ENCODE measurements at regions not wholly inside any gene's neighbourhood (a gene's known extent, or its start where the extent isn't known, plus 50 kb on each side); places are given as distances from the start of the nearest gene placed in this dataset.

DNA sequence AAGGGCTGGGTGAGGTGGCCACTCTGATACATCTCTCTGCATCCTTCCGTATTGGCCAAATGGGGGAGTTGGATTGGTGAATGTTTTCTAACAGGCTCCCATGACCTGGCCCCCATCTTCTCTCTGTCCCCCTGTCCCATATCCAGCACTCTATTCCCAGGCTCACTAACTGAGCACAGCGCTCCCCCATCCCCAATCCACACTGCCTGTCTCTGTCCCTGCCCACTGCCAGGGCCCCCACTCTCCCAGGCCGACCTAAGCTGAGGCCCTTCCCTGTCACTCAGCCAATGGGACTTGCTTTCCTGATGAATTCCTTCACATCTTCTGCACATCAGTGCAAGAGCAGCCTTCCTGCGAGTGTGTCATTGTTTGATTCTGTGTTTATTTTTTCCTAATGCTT lies 216.8 kb upstream of the MYT1L start:
- TF ChIP-seq HDAC6 (IDR thresholded peaks at IDR 0.05; ENCODE audit: unreplicated experiment) (no peak), RFX5 (IDR thresholded peaks at IDR 0.05; ENCODE audit: low read depth, low read length) (no peak), FOXM1 (IDR thresholded peaks at IDR 0.05; ENCODE audit: low read depth, low read length) (no peak)
- TF ChIP-seq, protein P1, sequence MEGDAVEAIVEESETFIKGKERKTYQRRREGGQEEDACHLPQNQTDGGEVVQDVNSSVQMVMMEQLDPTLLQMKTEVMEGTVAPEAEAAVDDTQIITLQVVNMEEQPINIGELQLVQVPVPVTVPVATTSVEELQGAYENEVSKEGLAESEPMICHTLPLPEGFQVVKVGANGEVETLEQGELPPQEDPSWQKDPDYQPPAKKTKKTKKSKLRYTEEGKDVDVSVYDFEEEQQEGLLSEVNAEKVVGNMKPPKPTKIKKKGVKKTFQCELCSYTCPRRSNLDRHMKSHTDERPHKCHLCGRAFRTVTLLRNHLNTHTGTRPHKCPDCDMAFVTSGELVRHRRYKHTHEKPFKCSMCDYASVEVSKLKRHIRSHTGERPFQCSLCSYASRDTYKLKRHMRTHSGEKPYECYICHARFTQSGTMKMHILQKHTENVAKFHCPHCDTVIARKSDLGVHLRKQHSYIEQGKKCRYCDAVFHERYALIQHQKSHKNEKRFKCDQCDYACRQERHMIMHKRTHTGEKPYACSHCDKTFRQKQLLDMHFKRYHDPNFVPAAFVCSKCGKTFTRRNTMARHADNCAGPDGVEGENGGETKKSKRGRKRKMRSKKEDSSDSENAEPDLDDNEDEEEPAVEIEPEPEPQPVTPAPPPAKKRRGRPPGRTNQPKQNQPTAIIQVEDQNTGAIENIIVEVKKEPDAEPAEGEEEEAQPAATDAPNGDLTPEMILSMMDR (IDR thresholded peaks at IDR 0.05 in 2 of 3, conservative IDR thresholded peaks at IDR 0.05 in 1 of 3; ENCODE audit: control insufficient read depth in 2 of 3, extremely low read depth in 1 of 3, insufficient read depth in 1 of 3, low read depth in 3 of 3, low read length in 3 of 3) = no peak
- TF ChIP-seq, protein P2, sequence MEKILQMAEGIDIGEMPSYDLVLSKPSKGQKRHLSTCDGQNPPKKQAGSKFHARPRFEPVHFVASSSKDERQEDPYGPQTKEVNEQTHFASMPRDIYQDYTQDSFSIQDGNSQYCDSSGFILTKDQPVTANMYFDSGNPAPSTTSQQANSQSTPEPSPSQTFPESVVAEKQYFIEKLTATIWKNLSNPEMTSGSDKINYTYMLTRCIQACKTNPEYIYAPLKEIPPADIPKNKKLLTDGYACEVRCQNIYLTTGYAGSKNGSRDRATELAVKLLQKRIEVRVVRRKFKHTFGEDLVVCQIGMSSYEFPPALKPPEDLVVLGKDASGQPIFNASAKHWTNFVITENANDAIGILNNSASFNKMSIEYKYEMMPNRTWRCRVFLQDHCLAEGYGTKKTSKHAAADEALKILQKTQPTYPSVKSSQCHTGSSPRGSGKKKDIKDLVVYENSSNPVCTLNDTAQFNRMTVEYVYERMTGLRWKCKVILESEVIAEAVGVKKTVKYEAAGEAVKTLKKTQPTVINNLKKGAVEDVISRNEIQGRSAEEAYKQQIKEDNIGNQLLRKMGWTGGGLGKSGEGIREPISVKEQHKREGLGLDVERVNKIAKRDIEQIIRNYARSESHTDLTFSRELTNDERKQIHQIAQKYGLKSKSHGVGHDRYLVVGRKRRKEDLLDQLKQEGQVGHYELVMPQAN (conservative IDR thresholded peaks at IDR 0.05) = no peak

All from GM12878 (cell line).